SK-N-SH (cell line): ENCODE measurements at regions not wholly inside any gene's neighbourhood (a gene's known extent, or its start where the extent isn't known, plus 50 kb on each side); places are given as distances from the start of the nearest gene placed in this dataset.

ENCODE experiments used
- CTCF ChIA-PET: fragments of 300-600, 350-600 bp; formaldehyde crosslinking; extraction: SDS; loops from one replicate; lab custom pipeline; 2021; lab: Yijun Ruan, JAX
- POLR2A ChIA-PET: fragments of 350-600 bp; sonication (Branson Sonifier 250); formaldehyde crosslinking; extraction: SDS; loops from one replicate; lab custom pipeline; 2020; ENCODE audit warnings: antibody characterized with exemption, inconsistent platforms; lab: Yijun Ruan, JAX
- DNase-seq: peaks from one replicate; pipeline ENCODE4 v3.0.0; 2012
- H2AFZ ChIP-seq: fragments of 200-600 bp; sonication (generic); 2 replicates; pipeline ENCODE4 v1.8.1; 2016; ENCODE audit warnings: antibody characterized with exemption, mild to moderate bottlenecking, low read depth
- H3F3A ChIP-seq: fragments of 200-600 bp; sonication (generic); replicated peaks from 2 replicates; pipeline ENCODE3; 2016; ENCODE audit warnings: antibody characterized with exemption, mild to moderate bottlenecking; ENCODE audit not compliant: insufficient read depth
- H3K27ac ChIP-seq, 2 experiments: fragments of 200-500 bp in 1 of 2; fragments of 200-600 bp in 1 of 2; sonication (Bioruptor generic) in 1 of 2; sonication (generic), shearing (Covaris generic) in 1 of 2; 2 replicates each; pipeline versions ENCODE4 v1.5.1 to v1.6.1; 2014 to 2016; ENCODE audit warnings: low read depth in 2 of 2, inconsistent platforms in 1 of 2, low read length in 1 of 2, mild to moderate bottlenecking in 1 of 2, mixed read lengths in 1 of 2
- H3K27me3 ChIP-seq: fragments of 200-600 bp; sonication (generic), shearing (Covaris generic); 2 replicates; pipeline ENCODE4 v1.6.1; 2016; ENCODE audit warnings: mixed run types; ENCODE audit not compliant: insufficient read depth
- H3K36me3 ChIP-seq, 2 experiments: fragments of 200-500 bp in 1 of 2; fragments of 200-600 bp in 1 of 2; sonication (Bioruptor generic) in 1 of 2; sonication (generic) in 1 of 2; replicated peaks in 1 of 2; 2 replicates each; pipeline versions ENCODE3 to v1.5.1; 2014 to 2016; ENCODE audit warnings: low read length in 1 of 2, mild to moderate bottlenecking in 1 of 2; ENCODE audit not compliant: insufficient read depth in 2 of 2, control insufficient read depth in 1 of 2
- H3K4me1 ChIP-seq, 2 experiments: fragments of 200-500 bp in 1 of 2; fragments of 200-600 bp in 1 of 2; sonication (Bioruptor generic) in 1 of 2; sonication (generic), shearing (Covaris generic) in 1 of 2; 2 replicates each; pipeline versions ENCODE4 v1.5.1 to v1.6.1; 2014 to 2016; ENCODE audit warnings: low read depth in 1 of 2, low read length in 1 of 2, mixed run types in 1 of 2; ENCODE audit not compliant: insufficient read depth in 2 of 2, control insufficient read depth in 1 of 2
- H3K4me2 ChIP-seq: fragments of 200-600 bp; sonication (generic), shearing (Covaris generic); 2 replicates; pipeline ENCODE4 v1.6.1; 2017; ENCODE audit warnings: mixed run types
- H3K4me3 ChIP-seq, 2 experiments: fragments of 200-500 bp in 1 of 2; fragments of 200-600 bp in 1 of 2; sonication (Bioruptor generic) in 1 of 2; sonication (generic), shearing (Covaris generic) in 1 of 2; 2 replicates each; pipeline versions ENCODE4 v1.5.1 to v1.8.1; 2014 to 2016; ENCODE audit warnings: low read depth in 2 of 2, inconsistent platforms in 1 of 2, low read length in 1 of 2, mild to moderate bottlenecking in 1 of 2, mixed read lengths in 1 of 2, moderate library complexity in 1 of 2
- H3K79me2 ChIP-seq: fragments of 200-600 bp; sonication (generic); 2 replicates; pipeline ENCODE4 v1.8.1; 2017; ENCODE audit warnings: mild to moderate bottlenecking; ENCODE audit not compliant: insufficient read depth
- H3K9ac ChIP-seq: fragments of 200-600 bp; sonication (generic); 2 replicates; pipeline ENCODE4 v1.6.1; 2017; ENCODE audit warnings: mixed run types
- H3K9me2 ChIP-seq: fragments of 200-600 bp; sonication (generic); 2 replicates; pipeline ENCODE4 v1.6.1; 2017; ENCODE audit warnings: mixed run types
- H3K9me3 ChIP-seq: fragments of 200-600 bp; sonication (generic); 2 replicates; pipeline ENCODE4 v1.6.1; 2017; ENCODE audit warnings: mixed run types, mild to moderate bottlenecking, moderate library complexity
- H4K20me1 ChIP-seq: fragments of 200-600 bp; sonication (generic); 2 replicates; pipeline ENCODE4 v1.6.1; 2017; ENCODE audit warnings: mild to moderate bottlenecking, mixed run types; ENCODE audit not compliant: insufficient read depth
- CHD2 ChIP-seq: fragments of 150-350 bp; IDR thresholded peaks from 2 replicates; pipeline ENCODE4 v1.6.1; 2018; ENCODE audit warnings: low read length; ENCODE audit not compliant: partially characterized antibody
- ELF1 ChIP-seq: IDR thresholded peaks from 2 replicates; pipeline ENCODE4 v1.4.0; 2012
- FOXJ3 ChIP-seq: sonication (generic); formaldehyde crosslinking; IDR thresholded peaks from 2 replicates; pipeline ENCODE4 v1.5.1; 2020; ENCODE audit warnings: mild to moderate bottlenecking, missing genetic modification reagents
- FOXM1 ChIP-seq: IDR thresholded peaks from 2 replicates; pipeline ENCODE4 v1.4.0; 2012; ENCODE audit warnings: low read depth, mild to moderate bottlenecking
- GABPA ChIP-seq: IDR thresholded peaks from 2 replicates; pipeline ENCODE4 v1.4.0; 2012; ENCODE audit warnings: low read depth, mild to moderate bottlenecking
- NRF1 ChIP-seq: IDR thresholded peaks from 2 replicates; pipeline ENCODE4 v1.6.1; 2012; ENCODE audit warnings: low read depth, mild to moderate bottlenecking, low read length
- RAD21 ChIP-seq: IDR thresholded peaks from 2 replicates; pipeline ENCODE4 v1.6.1; 2012; ENCODE audit warnings: mild to moderate bottlenecking, low read length
- RFX5 ChIP-seq: IDR thresholded peaks from 2 replicates; pipeline ENCODE4 v1.6.1; 2012; ENCODE audit warnings: mild to moderate bottlenecking, improper control_type of control experiment, low read length
- RXRA ChIP-seq: IDR thresholded peaks from 2 replicates; pipeline ENCODE4 v1.4.0; 2012; ENCODE audit warnings: low read depth, mild to moderate bottlenecking, borderline replicate concordance
- SIN3A ChIP-seq: IDR thresholded peaks from 2 replicates; pipeline ENCODE4 v1.6.1; 2012; ENCODE audit warnings: low read depth, mild to moderate bottlenecking, low read length, moderate library complexity, borderline replicate concordance
- TAF1 ChIP-seq: IDR thresholded peaks from 2 replicates; pipeline ENCODE4 v1.6.1; 2012; ENCODE audit warnings: low read depth, mild to moderate bottlenecking, low read length, moderate library complexity, borderline replicate concordance
- TCF12 ChIP-seq: IDR thresholded peaks from 2 replicates; pipeline ENCODE4 v1.4.0; 2012
- YY1 ChIP-seq: IDR thresholded peaks from 2 replicates; pipeline ENCODE4 v1.4.0; 2012; ENCODE audit warnings: low read depth, mild to moderate bottlenecking
- WGBS: methylation state at CpG from one replicate; pipeline ENCODE4 v1.1.6; 2017; ENCODE audit warnings: low lambda C conversion rate; 5-methylcytosine and 5-hydroxymethylcytosine counted together
- TF ChIP-seq, protein P1 (sequence below): fragments of 200-600 bp; sonication (generic); IDR thresholded peaks from 2 replicates; pipeline ENCODE4 v1.6.1; 2017; ENCODE audit warnings: antibody characterized with exemption, mild to moderate bottlenecking, moderate library complexity
- TF ChIP-seq, protein P2 (sequence below): IDR thresholded peaks from 2 replicates; pipeline ENCODE4 v1.4.0; 2012; ENCODE audit warnings: low read depth, borderline replicate concordance

DNA sequence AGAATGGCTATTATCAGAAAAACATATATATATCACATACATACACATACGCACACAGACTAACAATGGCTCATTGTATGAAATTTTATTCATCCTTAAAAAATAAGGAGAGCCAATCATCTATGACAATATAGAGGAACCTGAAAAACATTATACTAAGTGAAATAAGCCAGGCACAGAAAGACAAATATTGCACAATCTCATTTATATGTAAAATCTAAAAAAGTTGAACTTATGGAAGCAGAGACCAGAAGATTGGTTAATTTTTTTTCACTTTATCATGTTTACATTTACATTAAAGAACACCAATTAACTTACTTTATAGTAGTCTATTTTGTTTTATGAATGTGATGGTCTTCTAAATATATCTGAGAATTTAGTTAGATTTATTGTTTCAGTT lies 198.7 kb downstream of the KIF2B start:
- no peak overlapping the region for H3K4me3 ChIP-seq
- ChIA-PET POLR2A (no interaction called here), CTCF (no interaction called here)
- WGBS: 81% methylated on average over 1 of the region's 1 CpG
- H3K27me3 ChIP-seq: no peaks in the 10 kb centered on the region
- peaks cover 23% of the 10 kb centered on the region; the same call in 1 of the 2 replicates for H3K9me3 ChIP-seq
- no peak overlapping the region for H3K9ac ChIP-seq
- H3K4me2 ChIP-seq: no peak overlapping the region
- no peaks in the 10 kb centered on the region for H3K4me1 ChIP-seq
- H3K79me2 ChIP-seq: no peaks in the 10 kb centered on the region
- DNase-seq: no peak
- H3F3A ChIP-seq: no peaks in the 10 kb centered on the region
- H3K27ac ChIP-seq: no peak overlapping the region
- TF ChIP-seq RXRA (no peak), NRF1 (no peak), YY1 (no peak)
- TF ChIP-seq, protein P1, sequence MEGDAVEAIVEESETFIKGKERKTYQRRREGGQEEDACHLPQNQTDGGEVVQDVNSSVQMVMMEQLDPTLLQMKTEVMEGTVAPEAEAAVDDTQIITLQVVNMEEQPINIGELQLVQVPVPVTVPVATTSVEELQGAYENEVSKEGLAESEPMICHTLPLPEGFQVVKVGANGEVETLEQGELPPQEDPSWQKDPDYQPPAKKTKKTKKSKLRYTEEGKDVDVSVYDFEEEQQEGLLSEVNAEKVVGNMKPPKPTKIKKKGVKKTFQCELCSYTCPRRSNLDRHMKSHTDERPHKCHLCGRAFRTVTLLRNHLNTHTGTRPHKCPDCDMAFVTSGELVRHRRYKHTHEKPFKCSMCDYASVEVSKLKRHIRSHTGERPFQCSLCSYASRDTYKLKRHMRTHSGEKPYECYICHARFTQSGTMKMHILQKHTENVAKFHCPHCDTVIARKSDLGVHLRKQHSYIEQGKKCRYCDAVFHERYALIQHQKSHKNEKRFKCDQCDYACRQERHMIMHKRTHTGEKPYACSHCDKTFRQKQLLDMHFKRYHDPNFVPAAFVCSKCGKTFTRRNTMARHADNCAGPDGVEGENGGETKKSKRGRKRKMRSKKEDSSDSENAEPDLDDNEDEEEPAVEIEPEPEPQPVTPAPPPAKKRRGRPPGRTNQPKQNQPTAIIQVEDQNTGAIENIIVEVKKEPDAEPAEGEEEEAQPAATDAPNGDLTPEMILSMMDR: no peak
- H2AFZ ChIP-seq: no peak overlapping the region
- no peaks in the 10 kb centered on the region for H4K20me1 ChIP-seq
- no peaks in the 10 kb centered on the region for H3K9me2 ChIP-seq
- no peaks in the 10 kb centered on the region for H3K36me3 ChIP-seq

DNA sequence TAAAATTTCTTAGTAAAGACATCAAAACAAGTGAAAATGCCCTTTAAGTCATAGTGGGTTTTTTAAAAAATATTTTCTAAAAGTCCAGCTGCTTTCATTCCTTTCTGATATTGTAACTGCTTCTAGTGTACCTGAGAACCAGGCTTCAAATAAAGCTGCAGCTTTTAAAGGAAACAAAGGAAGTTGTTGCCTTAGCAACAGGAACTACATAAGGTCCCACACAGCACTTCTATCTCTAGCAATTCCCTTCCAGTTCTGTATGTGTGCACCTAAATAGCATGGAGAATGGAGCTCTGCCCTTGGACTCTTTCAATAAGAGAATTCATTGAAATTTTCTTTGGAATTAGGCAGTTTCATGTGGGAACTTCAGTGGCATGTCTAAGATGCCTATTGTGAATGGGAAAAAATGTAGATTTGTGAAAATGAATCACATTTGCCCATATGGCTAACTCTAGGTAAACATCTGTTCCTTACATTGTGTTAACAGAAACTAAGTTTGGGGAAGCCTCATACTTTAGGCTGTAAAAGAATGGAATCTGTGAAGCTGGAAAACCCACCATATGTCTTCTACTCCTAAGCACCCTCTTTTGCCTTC lies 206.4 kb downstream of the KIF2B start:
- ChIA-PET CTCF (no interaction called here), POLR2A (no interaction called here)
- Histone ChIP-seq H3K9me2 (no peaks in the 10 kb centered on the region), H2AFZ (no peak overlapping the region), H3K36me3 (no peaks in the 10 kb centered on the region), H3K79me2 (no peaks in the 10 kb centered on the region), H4K20me1 (no peaks in the 10 kb centered on the region), H3K27me3 (no peaks in the 10 kb centered on the region), H3K4me1 (no peaks in the 10 kb centered on the region), H3K9me3 (peaks cover 8% of the 10 kb centered on the region; the same call in 1 of the 2 replicates), H3K27ac (no peak overlapping the region), H3K4me2 (no peak overlapping the region), H3K4me3 (no peak overlapping the region), H3K9ac (no peak overlapping the region), H3F3A (no peaks in the 10 kb centered on the region)
- no peak for DNase-seq
- TF ChIP-seq YY1: no peak
- TF ChIP-seq TAF1: no peak
- TF ChIP-seq RAD21: no peak
- TF ChIP-seq FOXJ3 (CRISPR knock-in tag): no peak
- TF ChIP-seq RFX5: no peak
- TF ChIP-seq GABPA: no peak
- TF ChIP-seq SIN3A: no peak
- TF ChIP-seq, protein P2, sequence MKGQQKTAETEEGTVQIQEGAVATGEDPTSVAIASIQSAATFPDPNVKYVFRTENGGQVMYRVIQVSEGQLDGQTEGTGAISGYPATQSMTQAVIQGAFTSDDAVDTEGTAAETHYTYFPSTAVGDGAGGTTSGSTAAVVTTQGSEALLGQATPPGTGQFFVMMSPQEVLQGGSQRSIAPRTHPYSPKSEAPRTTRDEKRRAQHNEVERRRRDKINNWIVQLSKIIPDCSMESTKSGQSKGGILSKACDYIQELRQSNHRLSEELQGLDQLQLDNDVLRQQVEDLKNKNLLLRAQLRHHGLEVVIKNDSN: no peak
- no peak for TF ChIP-seq TCF12
- no peak for TF ChIP-seq CHD2
- TF ChIP-seq FOXM1: no peak
- TF ChIP-seq ELF1: no peak
